NCI-H2107 (cell line): ENCODE measurements at regions not wholly inside any gene's neighbourhood (a gene's known extent, or its start where the extent isn't known, plus 50 kb on each side); places are given as distances from the start of the nearest gene placed in this dataset.
"Not testable (repeated sequence)": the region's sequence is repeated elsewhere in the genome, so short reads cannot be mapped to it uniquely, and the experiment has no call there.

Experiments used
- DNase-seq: peaks from one replicate; lab custom pipeline; 2025; lab: John Stamatoyannopoulos, UW

- DNase-seq, result no peak
Measured at GRCh38 chr7:16369855-16370254, 51.5 kb downstream of the CRPPA start.

- not testable (repeated sequence) for DNase-seq
Measured at GRCh38 chr7:16369309-16369708, 52.0 kb downstream of the CRPPA start.

GRCh38 chr7:16368885-16369284 is 52.5 kb downstream of the CRPPA start:
- DNase-seq, result no peak

DNA sequence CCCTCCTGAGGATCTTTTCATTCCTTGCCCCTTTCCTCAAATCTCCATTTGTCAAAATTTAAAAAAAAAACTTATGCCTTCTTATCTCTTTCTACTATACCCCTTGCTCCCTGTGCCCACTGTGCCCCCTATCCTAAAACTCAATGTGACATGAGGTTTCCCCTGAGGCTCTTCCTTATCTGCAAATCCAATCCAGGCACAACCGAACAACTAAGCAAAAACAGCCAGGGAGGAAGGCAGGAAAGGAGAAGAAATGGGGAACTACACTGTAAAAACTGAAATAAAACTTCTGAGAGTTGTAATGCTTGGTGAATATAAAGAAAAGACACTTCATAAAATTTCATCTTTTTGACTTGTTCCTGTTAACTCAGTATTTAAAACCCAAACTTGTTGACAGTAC is 54.2 kb downstream of the CRPPA start:
- DNase-seq, result no peak

DNA sequence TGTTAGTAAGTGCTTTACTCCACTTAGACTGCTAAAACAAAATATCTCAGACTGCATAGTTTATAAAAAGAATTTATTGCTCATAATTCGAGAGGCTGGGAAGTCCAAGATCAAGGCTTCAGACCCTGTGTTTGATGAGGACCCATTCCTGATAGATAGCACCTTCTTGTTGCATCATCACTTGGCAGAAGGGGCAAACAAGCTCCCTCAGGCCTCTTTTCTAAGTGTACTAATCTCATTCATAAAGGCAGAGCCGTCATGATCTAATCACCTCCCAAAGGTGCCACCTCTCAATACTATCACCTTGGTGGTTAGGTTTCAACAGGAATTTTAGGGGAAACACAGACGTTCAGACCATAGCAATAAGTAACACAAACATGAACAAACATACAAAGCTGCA is 55.4 kb downstream of the CRPPA start:
- no peak for DNase-seq

- no peak for DNase-seq
Measured at GRCh38 chr7:16365177-16365576, 56.2 kb downstream of the CRPPA start.

- DNase-seq, result no peak
Measured at GRCh38 chr7:16359216-16359615, 62.1 kb downstream of the CRPPA start.

DNA sequence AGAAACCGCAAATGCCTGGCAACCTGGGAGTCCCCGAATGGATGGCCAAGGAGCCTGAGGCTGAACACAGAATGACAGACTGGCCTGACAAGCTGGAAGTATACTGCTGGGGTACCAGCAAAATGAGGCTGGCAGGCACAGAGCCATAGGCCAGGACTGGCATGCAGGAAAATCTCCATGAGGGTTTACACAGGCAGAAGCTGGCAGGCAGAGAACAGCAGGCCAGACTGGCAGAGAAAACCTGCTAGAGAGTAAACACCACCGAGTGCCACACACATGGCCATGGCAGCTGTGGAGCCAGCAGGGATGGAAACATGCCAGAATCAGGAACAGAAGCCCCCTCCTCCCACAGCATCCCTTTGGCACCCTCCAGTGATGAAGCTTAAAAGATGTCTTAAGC is 63.4 kb downstream of the CRPPA start:
- no peak for DNase-seq

- no peak for DNase-seq
Measured at GRCh38 chr7:16357474-16357873, 63.9 kb downstream of the CRPPA start.

DNA sequence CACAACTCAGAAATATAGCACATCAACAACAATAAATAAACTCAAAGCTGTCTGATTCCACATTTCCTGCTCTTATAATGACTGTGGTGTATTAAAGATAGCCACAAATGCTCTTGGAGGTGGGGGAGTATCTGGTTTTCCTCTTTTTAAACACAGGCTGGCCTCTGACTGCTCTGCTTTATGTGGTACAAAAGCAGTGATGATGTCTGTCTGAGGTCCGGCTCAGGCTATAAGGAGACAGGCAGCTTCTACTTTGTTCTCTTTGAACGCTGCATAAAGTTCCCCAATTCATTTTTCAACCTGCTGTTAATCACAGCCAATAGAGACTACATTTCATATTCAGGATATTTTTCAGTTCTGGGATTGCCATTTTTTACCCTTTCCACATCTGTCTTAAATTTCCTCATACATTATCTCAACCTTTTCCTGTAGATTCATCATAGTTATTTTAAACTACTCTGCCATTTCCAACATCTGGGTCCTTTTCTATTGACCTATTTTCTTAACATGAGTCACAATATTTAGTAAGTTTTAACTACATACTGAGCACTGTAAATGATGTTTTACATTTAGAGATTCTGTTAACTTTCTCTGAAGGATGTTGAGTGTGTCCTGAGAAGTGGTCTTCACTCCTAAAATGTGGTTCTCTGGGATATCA is 64.9 kb downstream of the CRPPA start:
- no peak for DNase-seq

DNA sequence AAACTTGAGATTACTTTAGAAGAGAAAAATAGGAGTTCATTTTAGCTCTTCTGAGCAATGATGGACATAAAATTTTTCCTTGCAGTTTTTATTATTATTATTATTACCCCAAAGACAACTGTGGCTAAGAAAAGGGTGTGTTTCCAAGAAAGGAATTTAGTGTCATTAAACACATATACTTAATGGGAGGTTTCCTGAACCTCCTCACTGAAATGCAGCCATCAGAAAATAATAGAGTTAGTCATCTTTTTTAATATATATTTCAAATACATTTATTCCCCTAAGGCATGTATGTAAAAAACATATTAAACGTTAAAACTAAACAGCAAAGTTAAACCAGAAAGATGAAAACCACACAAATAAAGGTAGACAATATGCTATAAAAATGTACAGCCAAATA is 66.8 kb downstream of the CRPPA start:
- no peak for DNase-seq

DNA sequence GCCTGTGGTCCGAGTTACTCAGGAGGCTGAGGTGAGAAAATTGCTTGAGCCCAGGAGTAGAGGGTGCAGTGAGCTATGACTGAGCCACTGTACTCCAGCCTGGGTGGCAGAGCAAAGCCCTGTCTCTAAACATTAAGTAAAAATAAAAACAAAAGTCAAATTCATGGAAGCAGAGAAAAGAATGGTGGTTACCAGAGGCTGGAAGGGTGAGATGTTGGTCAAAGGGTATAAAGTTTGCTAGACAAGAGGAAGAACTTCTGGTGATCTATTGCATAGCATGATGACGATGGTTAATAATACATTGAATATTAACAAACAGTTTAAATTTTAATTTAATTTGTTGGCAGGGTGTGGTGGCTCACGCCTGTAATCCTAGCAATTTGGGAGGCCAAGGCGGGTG is 68.1 kb downstream of the CRPPA start:
- no peak for DNase-seq

DNA sequence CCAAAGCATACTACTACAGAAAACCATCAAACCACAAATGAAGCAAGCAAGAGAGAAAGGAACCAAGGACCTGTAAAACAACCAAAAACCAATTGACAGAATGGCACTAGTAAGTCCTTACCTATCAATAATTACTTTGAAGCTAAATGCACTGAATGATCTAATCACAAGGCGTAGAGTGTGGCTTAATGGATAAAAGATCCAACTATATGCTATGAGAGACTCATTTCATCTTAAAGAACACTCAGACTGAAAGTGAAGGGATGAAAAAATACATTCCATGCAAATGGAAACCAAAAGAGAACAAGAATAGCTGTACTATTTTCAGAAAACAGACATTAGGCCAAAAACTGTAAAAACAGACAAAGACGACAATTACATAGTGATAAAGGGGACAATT is 70.7 kb downstream of the CRPPA start:
- DNase-seq, result no peak

DNA sequence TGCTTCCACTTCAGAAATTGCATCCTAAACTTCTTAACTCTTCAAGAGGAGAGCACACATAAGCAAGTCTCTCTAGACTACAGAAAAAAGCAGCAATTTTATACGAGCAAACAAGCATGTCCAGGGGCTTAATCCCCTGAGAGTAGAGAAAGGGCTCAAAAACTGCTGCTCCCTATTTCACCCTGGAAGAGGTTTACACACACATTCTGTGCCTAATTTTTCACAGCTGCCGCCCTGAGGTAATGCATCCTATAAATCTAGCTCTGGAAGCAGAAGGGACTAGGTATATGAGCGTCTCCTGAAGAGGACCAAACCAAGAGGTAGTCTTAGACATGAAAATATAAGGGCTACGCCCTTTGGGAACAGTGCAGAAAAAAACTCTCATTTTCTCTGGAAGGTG is 73.1 kb downstream of the CRPPA start:
- DNase-seq, result no peak

DNA sequence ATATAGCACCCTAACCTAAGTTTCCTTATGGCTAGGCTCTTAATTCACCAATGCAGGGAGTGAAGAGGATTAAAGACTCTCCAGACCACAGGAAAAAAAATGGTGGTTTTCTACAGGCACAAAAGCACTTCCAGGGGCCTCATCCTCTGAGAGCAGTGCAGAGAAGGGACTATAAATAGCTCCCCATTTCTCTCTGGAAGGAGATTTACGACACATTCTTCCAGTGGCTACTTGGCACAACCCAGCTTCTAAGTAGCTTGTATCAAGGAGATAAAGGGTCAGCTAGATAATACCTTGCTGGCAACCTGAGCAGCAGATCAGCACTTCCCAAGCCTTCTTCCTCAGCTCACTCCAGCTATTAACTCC is 73.5 kb downstream of the CRPPA start:
- DNase-seq, result no peak

DNA sequence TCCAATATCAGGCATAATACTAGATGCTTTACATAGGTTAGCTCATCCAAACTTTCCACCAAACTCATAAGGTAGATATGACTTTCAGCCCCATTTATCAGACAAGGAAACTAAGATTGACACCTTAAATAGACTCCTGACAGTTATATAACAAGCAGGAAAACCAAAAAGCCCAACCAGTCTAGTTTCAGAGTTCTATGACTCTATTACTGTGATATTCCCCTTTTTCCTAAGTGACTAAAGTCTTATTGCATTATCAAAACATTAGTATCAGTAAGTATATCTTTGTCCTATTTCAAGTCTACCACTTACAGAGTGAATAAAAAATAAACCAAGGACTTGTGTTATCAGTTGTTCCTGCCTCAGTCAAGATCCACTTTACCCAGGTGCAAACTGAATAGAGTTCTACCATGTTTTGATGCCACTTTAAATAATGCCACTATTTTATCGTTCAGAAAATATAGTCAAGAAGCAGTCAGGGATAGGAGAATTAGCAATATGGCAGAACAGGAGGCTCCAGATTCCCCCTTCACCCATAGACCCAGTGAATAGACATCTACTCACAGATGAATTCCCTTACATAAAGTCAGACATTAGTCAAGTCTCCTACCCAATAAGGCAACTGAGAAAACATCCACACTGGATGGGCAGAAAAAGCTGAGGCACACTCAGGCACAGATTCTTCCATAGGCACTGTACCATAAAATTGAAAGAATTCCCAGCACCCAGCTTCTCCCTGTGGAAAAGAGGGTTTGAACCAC is 74.1 kb downstream of the CRPPA start:
- no peak for DNase-seq

GRCh38 chr7:16345979-16346958 is 75.1 kb downstream of the CRPPA start:
- no peak for DNase-seq

DNA sequence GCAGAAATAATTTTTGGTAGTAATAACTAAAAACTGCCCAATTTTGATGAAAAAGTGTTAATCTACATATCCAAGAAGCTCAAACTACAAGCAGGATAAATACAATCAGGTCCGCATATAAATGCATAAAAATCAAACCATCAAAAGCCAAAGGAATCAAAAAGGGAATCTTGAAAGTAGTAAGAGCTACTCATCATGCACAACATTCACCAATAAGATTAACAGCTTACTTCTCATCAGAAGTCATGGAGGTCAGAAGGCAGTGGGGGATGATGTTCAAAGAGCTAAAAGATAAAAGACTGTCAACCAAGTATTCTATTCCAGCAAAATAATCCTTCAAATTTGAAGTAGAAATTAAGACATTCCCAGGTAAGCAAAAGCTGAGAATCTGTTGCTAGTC is 76.4 kb downstream of the CRPPA start:
- DNase-seq, result no peak

DNA sequence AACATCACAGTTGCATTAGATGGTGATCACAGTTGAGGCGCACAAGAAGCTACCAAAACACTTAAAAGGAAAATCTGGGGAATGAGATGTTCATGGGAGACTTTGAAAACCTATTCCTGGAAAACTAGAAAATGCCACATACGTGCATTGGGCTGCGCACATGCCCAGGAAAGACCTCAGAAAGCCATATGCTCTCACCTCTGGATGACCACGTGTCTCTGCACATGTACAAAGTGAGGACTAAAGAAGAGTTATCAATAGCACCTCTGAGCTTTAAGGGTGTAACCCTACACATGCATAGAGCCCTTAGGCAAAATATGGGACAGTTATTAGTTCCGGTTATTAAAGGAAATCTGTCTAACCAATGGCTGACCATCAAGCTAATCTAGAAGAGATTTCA is 77.7 kb downstream of the CRPPA start:
- DNase-seq, result no peak

DNA sequence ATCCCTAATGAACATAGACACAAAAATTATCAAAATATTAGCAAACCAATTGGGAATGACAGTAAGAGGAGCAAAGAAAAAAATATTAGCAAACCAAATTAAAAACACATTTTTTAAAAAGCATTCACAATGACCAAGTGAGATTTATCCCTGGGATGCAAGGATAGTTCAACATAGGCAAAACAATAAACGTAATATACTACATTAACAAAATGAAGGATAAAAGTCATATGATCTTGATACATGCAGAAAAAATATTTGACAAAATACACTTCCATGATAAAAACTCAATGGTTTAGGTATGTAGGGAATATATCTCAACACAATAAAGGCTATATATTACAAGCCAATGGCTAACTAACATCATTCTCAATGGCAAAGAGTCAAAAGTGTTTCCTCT is 83.3 kb downstream of the CRPPA start:
- DNase-seq, result no peak

- DNase-seq, result no peak
Measured at GRCh38 chr7:16326106-16326505, 95.2 kb downstream of the CRPPA start.

DNA sequence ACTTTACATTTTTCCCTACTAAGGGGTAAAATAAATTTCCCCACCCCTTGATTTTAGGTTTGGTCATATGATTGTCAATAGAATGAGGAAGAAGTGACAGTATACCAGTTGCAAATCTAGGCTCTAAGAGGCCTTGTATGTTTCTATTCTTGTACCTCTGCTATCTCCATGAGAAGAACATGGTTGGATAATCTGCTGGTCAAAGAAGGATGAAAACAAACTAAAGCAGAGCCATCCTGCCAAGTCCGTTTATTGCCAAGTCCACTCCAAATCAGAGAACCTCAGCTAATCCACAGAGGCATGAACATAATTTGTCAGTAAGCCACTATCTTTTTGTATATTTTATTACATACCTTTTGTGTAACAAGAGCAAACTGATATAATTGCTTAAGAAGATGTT is 98.0 kb downstream of the CRPPA start:
- no peak for DNase-seq
